ENCODE measurements at regions not wholly inside any gene's neighbourhood (a gene's known extent, or its start where the extent isn't known, plus 50 kb on each side); places are given as distances from the start of the nearest gene placed in this dataset.
"Not testable (repeated sequence)": the region's sequence is repeated elsewhere in the genome, so short reads cannot be mapped to it uniquely, and the experiment has no call there.

GRCh38 chr4:28784188-28784587 lies 1923.5 kb downstream of the STIM2 start:
- DNase-seq (ENCODE audit: low read depth, low spot score): no peak

- no peak for DNase-seq (ENCODE audit: low read depth, low spot score)
Observed at GRCh38 chr4:28787947-28788346, 1927.3 kb downstream of the STIM2 start.

GRCh38 chr4:28788929-28789490 lies 1928.4 kb downstream of the STIM2 start:
- DNase-seq (ENCODE audit: low read depth, low spot score): no peak

- no peak for DNase-seq (ENCODE audit: low read depth, low spot score)
Observed at GRCh38 chr4:28792917-28793597, 1927.1 kb upstream of the PCDH7 start.

- DNase-seq (ENCODE audit: low read depth, low spot score): no peak
Observed at GRCh38 chr4:28799696-28800095, 1920.5 kb upstream of the PCDH7 start.

GRCh38 chr4:28811025-28811424 lies 1909.1 kb upstream of the PCDH7 start:
- DNase-seq (ENCODE audit: low read depth, low spot score): no peak

- no peak for DNase-seq (ENCODE audit: low read depth, low spot score)
Observed at GRCh38 chr4:28822163-28822562, 1898.0 kb upstream of the PCDH7 start.

GRCh38 chr4:28827866-28828265 lies 1892.3 kb upstream of the PCDH7 start:
- no peak for DNase-seq (ENCODE audit: low read depth, low spot score)

- DNase-seq (ENCODE audit: low read depth, low spot score): no peak
Observed at GRCh38 chr4:28831867-28832266, 1888.3 kb upstream of the PCDH7 start.

GRCh38 chr4:28832444-28832843 lies 1887.7 kb upstream of the PCDH7 start:
- no peak for DNase-seq (ENCODE audit: low read depth, low spot score)

GRCh38 chr4:28834120-28834519 lies 1886.0 kb upstream of the PCDH7 start:
- no peak for DNase-seq (ENCODE audit: low read depth, low spot score)

GRCh38 chr4:28835501-28835900 lies 1884.7 kb upstream of the PCDH7 start:
- no peak for DNase-seq (ENCODE audit: low read depth, low spot score)

GRCh38 chr4:28842271-28842670 lies 1877.9 kb upstream of the PCDH7 start:
- no peak for DNase-seq (ENCODE audit: low read depth, low spot score)

GRCh38 chr4:28845158-28845557 lies 1875.0 kb upstream of the PCDH7 start:
- no peak for DNase-seq (ENCODE audit: low read depth, low spot score)

- DNase-seq (ENCODE audit: low read depth, low spot score): not testable (repeated sequence)
Observed at GRCh38 chr4:28857028-28857427, 1863.1 kb upstream of the PCDH7 start.

- DNase-seq (ENCODE audit: low read depth, low spot score): no peak
Observed at GRCh38 chr4:28868841-28869240, 1851.3 kb upstream of the PCDH7 start.

- DNase-seq (ENCODE audit: low read depth, low spot score): no peak
Observed at GRCh38 chr4:28879178-28879577, 1841.0 kb upstream of the PCDH7 start.

GRCh38 chr4:28879900-28880299 lies 1840.3 kb upstream of the PCDH7 start:
- DNase-seq (ENCODE audit: low read depth, low spot score): no peak

- DNase-seq (ENCODE audit: low read depth, low spot score): no peak
Observed at GRCh38 chr4:28883211-28883610, 1837.0 kb upstream of the PCDH7 start.

- DNase-seq (ENCODE audit: low read depth, low spot score): no peak
Observed at GRCh38 chr4:28886934-28887333, 1833.2 kb upstream of the PCDH7 start.

- no peak for DNase-seq (ENCODE audit: low read depth, low spot score)
Observed at GRCh38 chr4:28890949-28891775, 1829.0 kb upstream of the PCDH7 start.

- no peak for DNase-seq (ENCODE audit: low read depth, low spot score)
Observed at GRCh38 chr4:28913466-28913865, 1806.7 kb upstream of the PCDH7 start.

- no peak for DNase-seq (ENCODE audit: low read depth, low spot score)
Observed at GRCh38 chr4:28916585-28916984, 1803.6 kb upstream of the PCDH7 start.

All from pulmonary artery endothelial cell (primary cell).